A549 (cell line): ENCODE measurements at regions not wholly inside any gene's neighbourhood (a gene's known extent, or its start where the extent isn't known, plus 50 kb on each side); places are given as distances from the start of the nearest gene placed in this dataset.

Experiments used
- ATAC-seq, 2 experiments: fragments of 200-7000 bp in 1 of 2; fragments of >200 bp in 1 of 2; cut with Nextera tagmentation in 1 of 2; cut with Tn5 transposase in 1 of 2; 3 replicates each; pipeline versions ENCODE4 v1.8.0 to v1.9.1; 2018 to 2020; ENCODE audit warnings: mild to moderate bottlenecking in 1 of 2, moderate library complexity in 1 of 2
- CTCF ChIA-PET: fragments of 300-600 bp; sonication (Branson Sonifier 250); formaldehyde crosslinking; extraction: SDS; loops from one replicate; lab custom pipeline; 2021; ENCODE audit warnings: antibody characterized with exemption, inconsistent platforms; lab: Yijun Ruan, JAX
- POLR2A ChIA-PET: fragments of 350-600 bp; formaldehyde crosslinking; extraction: SDS; loops from one replicate; lab custom pipeline; 2021; ENCODE audit warnings: antibody characterized with exemption, inconsistent platforms; lab: Yijun Ruan, JAX
- DNase-seq, 2 experiments: peaks; one replicate each; pipeline versions ENCODE4 v3.0.0 to v3.0.0-alpha.2; 2011 to 2016; ENCODE audit warnings: low read depth in 1 of 2, low spot score in 1 of 2
- FAIRE-seq: peaks from 2 replicates; lab custom pipeline; 2011; peaks lifted over from hg19 to GRCh38; lab: Jason Lieb, UNC
- H3K27ac ChIP-seq, 2 experiments: fragments of >200 bp; sonication (Bioruptor Twin); formaldehyde crosslinking; 3 replicates each; pipeline ENCODE4 v1.5.1; 2016 to 2017
- H3K4me1 ChIP-seq: fragments of >200 bp; sonication (Bioruptor Twin); formaldehyde crosslinking; 3 replicates; pipeline ENCODE4 v1.6.1; 2016
- H3K4me2 ChIP-seq: fragments of >200 bp; sonication (Bioruptor Twin); formaldehyde crosslinking; 3 replicates; pipeline ENCODE4 v1.6.1; 2016
- H3K4me3 ChIP-seq: fragments of >200 bp; sonication (Bioruptor Twin); formaldehyde crosslinking; 3 replicates; pipeline ENCODE4 v1.5.1; 2016
- H3K9me3 ChIP-seq: fragments of >200 bp; sonication (Bioruptor Twin); formaldehyde crosslinking; 3 replicates; pipeline ENCODE4 v1.6.1; 2016
- CBX8 ChIP-seq: fragments of 200-600 bp; sonication (generic); IDR thresholded peaks from 2 replicates; pipeline ENCODE4 v1.6.1; 2016
- CTCF ChIP-seq: fragments of >200 bp; sonication (Bioruptor Twin); formaldehyde crosslinking; IDR thresholded peaks from 3 replicates; pipeline ENCODE4 v1.5.1; 2016
- FOSB ChIP-seq: fragments of 250-450 bp; sonication (Bioruptor Pico); IDR thresholded peaks from 2 replicates; pipeline ENCODE4 v1.5.0; 2020; ENCODE audit warnings: mild to moderate bottlenecking, moderate library complexity
- FOSL2 ChIP-seq, 2 experiments: fragments of 450-650 bp in 1 of 2; fragments of >200 bp in 1 of 2; sonication (Bioruptor Twin) in 1 of 2; formaldehyde crosslinking; IDR thresholded peaks; 2 replicates each; pipeline versions ENCODE4 v1.5.0 to v1.6.1; 2016 to 2020; ENCODE audit warnings: mild to moderate bottlenecking in 1 of 2, moderate library complexity in 1 of 2
- HDAC2 ChIP-seq: fragments of 200-600 bp; sonication (generic); IDR thresholded peaks from 2 replicates; pipeline ENCODE4 v1.6.1; 2016
- HES2 ChIP-seq: fragments of >200 bp; sonication (Bioruptor Twin); formaldehyde crosslinking; IDR thresholded peaks from 2 replicates; pipeline ENCODE4 v1.6.1; 2016
- HEYL ChIP-seq: fragments of 250-450 bp; sonication (Bioruptor Pico); IDR thresholded peaks from 2 replicates; pipeline ENCODE4 v1.8.0; 2021; ENCODE audit warnings: mild to moderate bottlenecking, moderate library complexity
- HOXA7 ChIP-seq: fragments of 250-450 bp; sonication (Bioruptor Pico); IDR thresholded peaks from 2 replicates; pipeline ENCODE4 v1.5.0; 2020; ENCODE audit warnings: mild to moderate bottlenecking, moderate library complexity
- JUNB ChIP-seq: fragments of >200 bp; sonication (Bioruptor Twin); formaldehyde crosslinking; IDR thresholded peaks from 2 replicates; pipeline ENCODE4 v1.6.1; 2016
- NFE2L2 ChIP-seq: fragments of 150-350 bp; conservative IDR thresholded peaks from 2 replicates; pipeline ENCODE4 v1.6.1; 2014; ENCODE audit warnings: low read length
- NR3C1 ChIP-seq: fragments of >200 bp; sonication (Bioruptor Twin); formaldehyde crosslinking; IDR thresholded peaks from 3 replicates; pipeline ENCODE4 v1.6.1; 2017
- PBX3 ChIP-seq: IDR thresholded peaks from 2 replicates; pipeline ENCODE4 v1.6.1; 2012
- POLR2A ChIP-seq: IDR thresholded peaks from 2 replicates; pipeline ENCODE4 v1.6.1; 2012; ENCODE audit warnings: mild to moderate bottlenecking, low read length
- RARB ChIP-seq: fragments of 250-450 bp; sonication (Bioruptor Pico); IDR thresholded peaks from 2 replicates; pipeline ENCODE4 v1.8.0; 2021; ENCODE audit warnings: mild to moderate bottlenecking, moderate library complexity
- RCOR1 ChIP-seq: fragments of 150-350 bp; IDR thresholded peaks from 2 replicates; pipeline ENCODE4 v1.6.1; 2014; ENCODE audit warnings: antibody characterized with exemption, low read length, low read depth
- SREBF2 ChIP-seq: fragments of 450-650 bp; IDR thresholded peaks from 2 replicates; pipeline ENCODE4 v1.6.1; 2014; ENCODE audit warnings: mild to moderate bottlenecking, moderate library complexity
- TFCP2L1 ChIP-seq: fragments of 250-450 bp; sonication (Bioruptor Pico); IDR thresholded peaks from 2 replicates; pipeline ENCODE4 v1.5.0; 2021; ENCODE audit warnings: mild to moderate bottlenecking
- ZC3H11A ChIP-seq: fragments of 450-650 bp; IDR thresholded peaks from 2 replicates; pipeline ENCODE4 v1.6.1; 2014; ENCODE audit warnings: antibody characterized with exemption, mild to moderate bottlenecking
- ZNF302 ChIP-seq: fragments of 250-450 bp; sonication (Bioruptor Pico); IDR thresholded peaks from 2 replicates; pipeline ENCODE4 v1.9.0; 2021; ENCODE audit warnings: inconsistent platforms, mild to moderate bottlenecking, moderate library complexity
- ZSCAN20 ChIP-seq: fragments of 250-450 bp; sonication (Bioruptor Pico); IDR thresholded peaks from 2 replicates; pipeline ENCODE4 v1.8.0; 2022; ENCODE audit warnings: mild to moderate bottlenecking, moderate library complexity
- WGBS: methylation state at CpG from one replicate; pipeline ENCODE4 v1.1.6; 2017; ENCODE audit errors: missing lambda C conversion rate; 5-methylcytosine and 5-hydroxymethylcytosine counted together
- TF ChIP-seq, protein P1 (sequence below): fragments of 200-600 bp; sonication (generic); IDR thresholded peaks from 2 replicates; pipeline ENCODE4 v1.6.1; 2016; ENCODE audit warnings: antibody characterized with exemption, mild to moderate bottlenecking, moderate library complexity

GRCh38 chr14:49527221-49527620 is 59.0 kb downstream of the RPS29 start:
- Histone ChIP-seq H3K4me2 (no peak overlapping the region), H3K9me3 (no peaks in the 10 kb centered on the region), H3K4me1 (no peaks in the 10 kb centered on the region), H3K27ac (no peak overlapping the region), H3K4me3 (no peak overlapping the region)
- no peak for FAIRE-seq
- ATAC-seq: no peak
- ChIA-PET POLR2A (no interaction called here), CTCF (interaction anchor here (1.4 to 2.3 kb wide), 2 partner anchors 28 to 66 kb away, joined by 3 to 7 read pairs; no protein-coding TSS in a partner anchor)
- TF ChIP-seq HOXA7 (CRISPR knock-in tag): no peak
- no peak for TF ChIP-seq PBX3
- no peak for TF ChIP-seq NFE2L2
- no peak for TF ChIP-seq HEYL (CRISPR knock-in tag)
- TF ChIP-seq ZSCAN20 (CRISPR knock-in tag): no peak
- TF ChIP-seq HES2: no peak
- no peak for TF ChIP-seq ZNF302 (CRISPR knock-in tag)
- TF ChIP-seq RARB: no peak
- TF ChIP-seq SREBF2: no peak
- no peak for TF ChIP-seq TFCP2L1 (CRISPR knock-in tag)
- TF ChIP-seq POLR2A: no peak
- TF ChIP-seq ZC3H11A: no peak
- no peak for TF ChIP-seq CTCF
- no peak for TF ChIP-seq JUNB
- TF ChIP-seq, protein P1, sequence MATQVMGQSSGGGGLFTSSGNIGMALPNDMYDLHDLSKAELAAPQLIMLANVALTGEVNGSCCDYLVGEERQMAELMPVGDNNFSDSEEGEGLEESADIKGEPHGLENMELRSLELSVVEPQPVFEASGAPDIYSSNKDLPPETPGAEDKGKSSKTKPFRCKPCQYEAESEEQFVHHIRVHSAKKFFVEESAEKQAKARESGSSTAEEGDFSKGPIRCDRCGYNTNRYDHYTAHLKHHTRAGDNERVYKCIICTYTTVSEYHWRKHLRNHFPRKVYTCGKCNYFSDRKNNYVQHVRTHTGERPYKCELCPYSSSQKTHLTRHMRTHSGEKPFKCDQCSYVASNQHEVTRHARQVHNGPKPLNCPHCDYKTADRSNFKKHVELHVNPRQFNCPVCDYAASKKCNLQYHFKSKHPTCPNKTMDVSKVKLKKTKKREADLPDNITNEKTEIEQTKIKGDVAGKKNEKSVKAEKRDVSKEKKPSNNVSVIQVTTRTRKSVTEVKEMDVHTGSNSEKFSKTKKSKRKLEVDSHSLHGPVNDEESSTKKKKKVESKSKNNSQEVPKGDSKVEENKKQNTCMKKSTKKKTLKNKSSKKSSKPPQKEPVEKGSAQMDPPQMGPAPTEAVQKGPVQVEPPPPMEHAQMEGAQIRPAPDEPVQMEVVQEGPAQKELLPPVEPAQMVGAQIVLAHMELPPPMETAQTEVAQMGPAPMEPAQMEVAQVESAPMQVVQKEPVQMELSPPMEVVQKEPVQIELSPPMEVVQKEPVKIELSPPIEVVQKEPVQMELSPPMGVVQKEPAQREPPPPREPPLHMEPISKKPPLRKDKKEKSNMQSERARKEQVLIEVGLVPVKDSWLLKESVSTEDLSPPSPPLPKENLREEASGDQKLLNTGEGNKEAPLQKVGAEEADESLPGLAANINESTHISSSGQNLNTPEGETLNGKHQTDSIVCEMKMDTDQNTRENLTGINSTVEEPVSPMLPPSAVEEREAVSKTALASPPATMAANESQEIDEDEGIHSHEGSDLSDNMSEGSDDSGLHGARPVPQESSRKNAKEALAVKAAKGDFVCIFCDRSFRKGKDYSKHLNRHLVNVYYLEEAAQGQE: no peak
- no peak for TF ChIP-seq FOSL2 (IDR thresholded peaks at IDR 0.05)
- TF ChIP-seq FOSL2 (CRISPR knock-in tag; IDR thresholded peaks at IDR 0.05): no peak
- no peak for TF ChIP-seq HDAC2
- no peak for TF ChIP-seq CBX8
- no peak for TF ChIP-seq NR3C1
- TF ChIP-seq FOSB: no peak
- WGBS: 0% methylated on average over 1 of the region's 1 CpG
- DNase-seq: no peak

GRCh38 chr14:49526101-49526500 is 60.1 kb downstream of the RPS29 start:
- H3K27ac ChIP-seq: no peak overlapping the region
- no peak overlapping the region for H3K4me3 ChIP-seq
- H3K4me1 ChIP-seq: no peaks in the 10 kb centered on the region
- no peaks in the 10 kb centered on the region for H3K9me3 ChIP-seq
- no peak overlapping the region for H3K4me2 ChIP-seq
- FAIRE-seq: no peak
- TF ChIP-seq RCOR1: no peak
- TF ChIP-seq, all 56 proteins: peak for 0
- ChIA-PET POLR2A (no interaction called here), CTCF (interaction anchor here (1.6 to 2.3 kb wide), 2 partner anchors 11 to 65 kb away, joined by 3 to 7 read pairs; no protein-coding TSS in a partner anchor)
- ATAC-seq (no peak), DNase-seq (no peak)
